Activated CD8-positive, alpha-beta T cell treated with anti-CD3 and anti-CD28 coated beads for 36 hours (primary cell): ENCODE measurements at regions not wholly inside any gene's neighbourhood (a gene's known extent, or its start where the extent isn't known, plus 50 kb on each side); places are given as distances from the start of the nearest gene placed in this dataset.
A peak's percentile ranks its signal among the peaks of the same experiment; 100 is the strongest.

Source experiments
- ATAC-seq: fragments of 200-7000 bp; cut with Tn5 transposase; one replicate; pipeline ENCODE4 v1.10.0; 2021; ENCODE audit warnings: mild to moderate bottlenecking, moderate library complexity
- CTCF ChIA-PET: fragments of 350-600 bp; sonication (Branson Sonifier 250); formaldehyde crosslinking; loops from one replicate; lab custom pipeline; 2021; ENCODE audit warnings: antibody characterized with exemption; lab: Charles Lee
- POLR2A ChIA-PET: fragments of 350-600 bp; sonication (Branson Sonifier 250); formaldehyde crosslinking; loops from one replicate; lab custom pipeline; 2021; ENCODE audit warnings: antibody characterized with exemption; lab: Charles Lee
- DNase-seq: peaks from one replicate; pipeline ENCODE4 v3.0.0-alpha.2; 2020
- H3K27ac Mint-ChIP-seq: one replicate; pipeline ENCODE4 v1.8.0; 2021; ENCODE audit warnings: mild to moderate bottlenecking, mixed read lengths
- H3K27me3 Mint-ChIP-seq: one replicate; pipeline ENCODE4 v1.8.0; 2021; ENCODE audit warnings: mixed read lengths
- H3K36me3 Mint-ChIP-seq: one replicate; pipeline ENCODE4 v1.8.0; 2021; ENCODE audit warnings: low read depth, mixed read lengths
- H3K4me1 Mint-ChIP-seq: one replicate; pipeline ENCODE4 v1.8.0; 2021; ENCODE audit warnings: low read depth, mixed read lengths
- H3K4me3 Mint-ChIP-seq: one replicate; pipeline ENCODE4 v1.8.0; 2021; ENCODE audit warnings: mild to moderate bottlenecking, moderate library complexity, mixed read lengths
- H3K9me3 Mint-ChIP-seq: one replicate; pipeline ENCODE4 v1.8.0; 2021; ENCODE audit warnings: mixed read lengths
- CTCF ChIP-seq: fragments of 200-600 bp; IDR thresholded peaks from one replicate; pipeline ENCODE4 v1.8.0; 2022; ENCODE audit warnings: antibody characterized with exemption, mild to moderate bottlenecking
- intact Hi-C: fragments of 100-400 bp; cut with micrococcal nuclease; formaldehyde crosslinking; loops from one replicate; pipeline ENCODE4 v1.10.0; 2022

DNA sequence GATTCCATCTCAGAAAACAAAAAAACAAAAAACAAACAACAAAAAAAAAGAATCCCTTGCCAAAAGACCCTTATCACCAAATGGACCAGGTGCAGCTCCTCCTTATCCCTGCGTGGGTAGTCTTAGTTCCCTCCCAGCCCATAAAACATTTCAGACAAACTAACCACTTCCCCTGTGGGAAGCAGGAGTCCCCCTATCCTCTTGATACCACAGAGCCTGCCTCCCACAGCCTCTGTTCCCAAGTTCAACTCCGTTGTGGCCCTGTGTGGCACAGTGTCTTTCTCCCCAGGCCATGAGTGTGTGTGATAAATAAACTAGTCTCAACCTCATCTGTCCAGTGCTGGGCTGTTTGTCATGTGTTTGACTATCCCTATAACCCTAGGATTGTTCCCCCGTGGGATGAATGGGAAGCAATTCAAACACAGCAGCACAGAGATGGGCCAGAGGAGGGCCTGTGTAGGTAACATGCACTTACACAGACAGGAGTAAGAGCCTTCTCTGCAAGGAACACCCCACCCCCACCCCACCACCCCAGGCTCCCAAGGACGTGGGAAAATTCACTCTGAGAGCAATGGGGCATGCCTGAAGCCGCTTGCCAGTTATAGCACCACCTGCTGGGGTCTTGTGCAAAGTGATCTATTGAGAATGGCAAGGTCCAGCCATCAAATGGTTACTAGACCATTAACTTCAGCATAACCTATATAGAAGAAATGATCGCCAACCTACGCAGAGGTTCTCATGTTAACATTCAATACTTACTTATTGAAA lies 147.1 kb upstream of the GHITM start:
- no peak for TF ChIP-seq CTCF
- Mint-ChIP-seq H3K27ac (no peak overlapping the region), H3K4me1 (no peaks in the 10 kb centered on the region), H3K9me3 (no peaks in the 10 kb centered on the region), H3K36me3 (no peaks in the 10 kb centered on the region), H3K27me3 (no peaks in the 10 kb centered on the region), H3K4me3 (no peak overlapping the region)
- no peak for ATAC-seq
- ChIA-PET CTCF (interaction anchor here (0.8 kb wide), 1 partner anchor 35 kb away, joined by 3 read pairs; no protein-coding TSS in a partner anchor), POLR2A (no interaction called here)
- intact Hi-C loops = no loop called here
- DNase-seq = peak; percentile 39

DNA sequence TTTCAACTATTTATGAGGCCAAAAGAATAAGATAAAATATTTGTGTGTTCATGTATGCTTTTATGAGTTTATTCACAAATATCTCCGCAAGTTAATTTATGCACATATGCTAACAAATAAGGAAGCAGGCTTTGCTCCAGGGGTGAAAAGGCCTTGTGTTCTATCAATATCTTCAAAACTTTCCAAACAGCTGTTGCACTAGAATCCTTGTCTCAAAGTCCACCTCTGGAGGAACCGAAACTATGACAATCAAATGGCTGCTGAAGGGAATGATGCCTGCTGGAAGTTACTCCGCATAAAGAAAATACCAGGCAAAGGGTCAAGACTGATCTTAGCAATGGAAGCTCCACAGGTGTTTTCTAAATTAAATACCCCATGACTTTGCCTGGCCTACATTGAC lies 145.0 kb upstream of the GHITM start:
- H3K27me3 Mint-ChIP-seq = peaks cover 2% of the 10 kb centered on the region
- ChIA-PET POLR2A (no interaction called here), CTCF (no interaction called here)
- DNase-seq (no peak), ATAC-seq (no peak)
- H3K4me3 Mint-ChIP-seq = no peak overlapping the region
- no peaks in the 10 kb centered on the region for H3K36me3 Mint-ChIP-seq
- intact Hi-C loops = no loop called here
- no peak overlapping the region for H3K27ac Mint-ChIP-seq
- no peak for TF ChIP-seq CTCF
- H3K4me1 Mint-ChIP-seq = no peaks in the 10 kb centered on the region
- H3K9me3 Mint-ChIP-seq = no peaks in the 10 kb centered on the region

DNA sequence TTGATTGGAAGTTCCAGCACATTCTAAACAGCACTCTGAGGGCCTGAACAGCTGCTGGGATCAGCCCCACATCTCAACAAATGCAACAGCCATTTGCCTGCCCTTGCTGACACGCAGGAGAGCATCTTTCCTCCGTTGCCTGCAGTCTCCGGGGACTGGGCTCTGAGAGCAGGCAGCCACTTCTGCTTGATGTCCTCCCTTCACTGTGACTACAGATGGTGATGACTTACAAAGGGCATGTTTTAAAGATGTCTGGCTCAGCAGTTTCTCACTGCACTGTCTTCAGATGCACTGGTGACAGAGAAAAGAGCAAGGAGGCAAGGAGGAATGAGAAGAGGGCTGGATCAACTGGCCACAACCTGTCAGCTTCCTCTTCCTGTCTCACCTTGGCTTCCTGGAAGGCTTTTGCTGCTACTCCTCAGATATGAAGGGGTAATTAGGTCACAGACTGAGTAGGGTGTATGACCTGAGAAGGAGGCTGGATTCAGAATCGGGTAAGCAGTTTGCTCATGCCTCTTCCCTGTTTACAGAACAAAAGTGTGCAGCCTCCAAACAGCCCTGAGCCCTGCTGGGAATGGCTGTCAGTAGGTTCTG lies 143.5 kb upstream of the GHITM start:
- ChIA-PET POLR2A (no interaction called here), CTCF (no interaction called here)
- Mint-ChIP-seq H3K27ac (no peak overlapping the region), H3K27me3 (peaks cover 2% of the 10 kb centered on the region), H3K4me3 (no peak overlapping the region), H3K9me3 (no peaks in the 10 kb centered on the region), H3K4me1 (no peaks in the 10 kb centered on the region), H3K36me3 (no peaks in the 10 kb centered on the region)
- intact Hi-C loops = no loop called here
- TF ChIP-seq CTCF = no peak
- DNase-seq = no peak
- ATAC-seq = no peak

- peaks cover 8% of the 10 kb centered on the region for H3K27me3 Mint-ChIP-seq
- H3K9me3 Mint-ChIP-seq = no peaks in the 10 kb centered on the region
- ChIA-PET POLR2A (no interaction called here), CTCF (no interaction called here)
- TF ChIP-seq CTCF = no peak
- no peaks in the 10 kb centered on the region for H3K4me1 Mint-ChIP-seq
- no peak overlapping the region for H3K4me3 Mint-ChIP-seq
- intact Hi-C loops = no loop called here
- H3K36me3 Mint-ChIP-seq = no peaks in the 10 kb centered on the region
- DNase-seq = no peak
- no peak for ATAC-seq
- no peak overlapping the region for H3K27ac Mint-ChIP-seq
Observed at GRCh38 chr10:84004221-84004620, 135.1 kb upstream of the GHITM start.

GRCh38 chr10:84005403-84005802 lies 133.9 kb upstream of the GHITM start:
- POLR2A ChIA-PET = no interaction called here
- Mint-ChIP-seq H3K4me1 (no peaks in the 10 kb centered on the region), H3K27ac (no peak overlapping the region), H3K9me3 (no peaks in the 10 kb centered on the region), H3K36me3 (no peaks in the 10 kb centered on the region), H3K4me3 (no peak overlapping the region), H3K27me3 (peaks cover 11% of the 10 kb centered on the region)
- CTCF ChIA-PET = no interaction called here
- intact Hi-C loops = no loop called here
- DNase-seq = no peak
- no peak for ATAC-seq
- no peak for TF ChIP-seq CTCF
